Glomerular visceral epithelial cell (primary cell): ENCODE measurements at regions not wholly inside any gene's neighbourhood (a gene's known extent, or its start where the extent isn't known, plus 50 kb on each side); places are given as distances from the start of the nearest gene placed in this dataset.
"Not testable (repeated sequence)": the region's sequence is repeated elsewhere in the genome, so short reads cannot be mapped to it uniquely, and the experiment has no call there.

ENCODE experiments used
- DNase-seq: peaks from one replicate; pipeline ENCODE4 v3.0.0-alpha.2; 2016; ENCODE audit errors: extremely low spot score

DNA sequence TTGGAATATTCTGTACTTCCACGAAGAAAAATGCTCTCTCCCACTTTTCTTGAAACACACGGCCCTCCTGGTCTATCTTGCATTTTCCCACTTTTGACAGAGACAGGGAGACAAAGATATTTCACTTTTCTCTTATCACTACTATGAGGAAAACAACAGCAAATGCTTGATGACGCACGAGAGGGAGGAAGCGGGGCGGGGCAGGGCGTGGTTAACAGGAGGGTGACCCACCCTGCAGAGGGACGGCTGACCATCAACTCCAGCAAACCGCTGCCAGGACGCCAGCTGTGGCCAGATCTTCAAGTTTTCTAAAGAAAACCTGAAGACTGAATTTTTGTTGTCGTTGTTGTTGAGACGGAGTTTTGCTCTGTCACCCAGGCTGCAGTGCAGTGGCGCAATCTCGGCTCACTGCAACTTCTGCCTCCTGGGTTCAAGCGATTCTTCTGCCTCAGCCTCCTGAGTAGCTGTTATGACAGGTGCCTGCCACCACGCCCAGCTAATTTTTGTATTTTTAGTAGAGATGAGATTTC lies 63.8 kb downstream of the NSUN5 start:
- DNase-seq, result not testable (repeated sequence)

DNA sequence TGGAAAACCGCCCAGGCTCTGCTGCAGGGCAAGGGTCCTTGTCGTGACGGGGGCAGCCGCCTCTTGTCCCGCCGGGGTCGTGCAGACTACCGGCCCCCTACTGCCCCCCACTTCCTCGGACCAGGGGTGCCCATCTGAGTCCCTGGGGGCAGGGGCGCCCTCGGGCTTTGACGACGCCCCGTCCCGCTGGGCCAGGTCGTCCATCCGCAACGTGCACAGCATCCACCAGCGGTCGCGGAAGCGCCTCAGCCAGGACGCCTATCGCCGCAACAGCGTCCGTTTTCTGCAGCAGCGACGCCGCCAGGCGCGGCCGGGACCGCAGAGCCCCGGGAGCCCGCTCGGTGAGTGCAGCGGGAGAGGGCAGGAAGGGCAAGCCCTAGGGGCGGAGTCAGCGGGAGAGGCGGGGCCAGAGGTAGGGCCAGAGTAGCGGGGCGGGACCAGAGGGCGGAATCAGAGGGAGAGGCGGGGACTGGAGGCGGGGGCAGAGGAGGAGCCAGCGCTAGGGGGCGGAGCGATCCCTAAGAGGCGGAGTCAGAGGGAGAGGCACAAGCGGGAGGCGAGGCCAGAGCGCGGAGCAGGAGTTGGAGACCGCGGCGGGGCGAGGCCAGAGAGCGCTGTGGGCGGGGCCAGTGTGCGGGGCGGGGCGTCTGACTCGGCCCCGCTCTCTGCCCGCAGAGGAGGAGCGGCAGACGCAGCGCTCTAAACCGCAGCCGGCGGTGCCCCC lies 73.5 kb downstream of the NSUN5 start:
- not testable (repeated sequence) for DNase-seq

DNA sequence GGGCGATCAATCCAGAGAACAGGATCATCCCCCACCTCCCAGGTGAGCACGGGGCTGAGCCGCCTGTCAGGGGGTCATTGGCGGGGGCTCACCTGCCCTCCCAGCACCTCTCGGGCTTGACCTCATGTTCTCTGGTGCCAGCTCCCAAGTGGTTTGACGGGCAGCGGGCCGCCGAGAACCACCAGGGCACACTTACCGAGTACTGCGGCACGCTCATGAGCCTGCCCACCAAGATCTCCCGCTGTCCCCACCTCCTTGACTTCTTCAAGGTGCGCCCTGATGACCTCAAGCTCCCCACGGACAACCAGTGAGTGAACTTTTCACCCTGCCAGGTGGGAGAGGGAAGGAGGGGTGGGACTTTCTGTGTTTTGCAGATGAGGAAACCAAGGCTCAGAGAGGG lies 82.9 kb downstream of the NSUN5 start:
- not testable (repeated sequence) for DNase-seq

DNA sequence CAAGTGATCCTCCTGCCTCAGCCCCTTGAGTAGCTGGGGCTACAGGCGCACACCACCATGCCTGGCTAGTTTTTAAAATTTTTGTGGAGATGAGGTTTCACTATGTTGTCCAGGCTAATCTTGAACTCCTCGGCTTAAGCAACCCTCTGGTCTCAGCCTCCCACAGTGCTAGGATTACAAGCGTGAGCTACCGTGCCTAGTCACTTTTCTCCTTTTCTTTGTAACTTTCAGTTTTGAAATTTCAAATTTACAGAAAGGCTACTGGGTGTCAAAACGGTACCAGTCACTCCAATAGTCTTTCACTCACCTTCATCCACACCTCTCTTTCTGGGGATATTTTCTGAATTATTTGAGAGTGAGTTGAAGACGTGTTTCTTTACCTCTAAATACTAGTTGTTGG lies 86.9 kb downstream of the NSUN5 start:
- not testable (repeated sequence) for DNase-seq

DNA sequence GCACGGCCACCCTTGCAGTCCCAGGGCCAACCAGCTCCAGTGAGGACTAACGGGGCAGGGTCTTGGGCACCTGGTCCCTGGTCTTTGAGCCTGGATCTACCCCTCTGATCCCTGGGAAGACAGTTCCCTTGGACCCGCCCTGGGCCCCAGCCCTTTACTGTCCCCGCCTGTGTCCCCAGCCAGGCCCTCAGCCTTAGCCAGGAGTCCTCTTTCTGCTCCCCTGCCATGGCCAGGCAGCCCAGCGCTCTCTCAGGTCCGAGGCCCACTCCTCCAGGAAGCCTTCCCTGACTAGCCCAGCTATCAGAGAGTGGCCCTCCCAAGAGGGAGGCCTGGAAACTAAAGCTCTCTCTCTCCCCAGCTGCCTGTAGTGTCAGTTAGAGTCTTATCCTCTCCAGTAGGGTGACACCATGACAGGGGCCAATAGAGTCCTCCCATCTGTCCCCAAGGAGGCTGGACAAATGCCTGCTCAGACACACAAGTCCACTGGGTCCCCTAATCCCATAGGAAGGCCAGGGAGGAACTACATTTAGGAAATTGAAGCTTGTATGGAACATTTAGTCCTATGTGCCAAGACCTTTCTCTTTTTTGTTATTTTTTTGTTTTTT lies 87.8 kb downstream of the NSUN5 start:
- DNase-seq, result not testable (repeated sequence)

DNA sequence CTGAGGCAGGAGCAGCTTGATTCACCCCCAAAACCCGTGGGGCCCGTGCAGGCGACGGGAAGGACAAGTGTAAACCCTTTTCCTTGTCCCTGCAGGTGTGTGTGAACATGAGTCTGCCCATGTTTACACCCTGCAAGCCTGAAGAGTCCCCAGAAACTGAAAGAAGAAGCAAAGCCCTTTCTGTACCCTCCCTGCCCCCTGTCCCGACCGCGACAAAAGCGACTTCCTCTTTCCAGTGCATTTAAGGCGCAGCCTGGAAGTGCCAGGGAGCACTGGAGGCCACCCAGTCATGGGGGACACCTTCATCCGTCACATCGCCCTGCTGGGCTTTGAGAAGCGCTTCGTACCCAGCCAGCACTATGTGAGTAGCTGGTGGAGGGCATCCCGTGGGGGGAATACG lies 88.3 kb downstream of the NSUN5 start:
- not testable (repeated sequence) for DNase-seq

DNA sequence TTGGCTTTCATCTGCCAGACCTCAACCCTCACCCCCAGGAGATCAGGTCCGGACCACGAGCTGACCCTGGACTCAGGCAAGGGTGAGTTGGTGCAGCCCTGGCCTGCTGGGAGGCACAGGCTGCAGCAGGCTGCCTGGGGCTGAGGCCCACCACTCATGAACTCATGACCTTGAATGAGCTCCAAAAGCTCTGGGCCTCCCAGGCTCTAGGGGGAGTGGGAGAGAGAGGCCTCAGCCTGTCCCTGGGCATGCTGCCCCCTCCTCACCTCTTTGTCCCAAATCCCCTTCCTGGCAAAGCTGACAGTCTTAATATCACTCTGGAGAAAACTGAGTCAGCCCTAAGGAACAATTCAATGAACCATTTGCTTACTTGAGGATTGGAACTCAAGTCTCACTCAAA lies 89.8 kb downstream of the NSUN5 start:
- not testable (repeated sequence) for DNase-seq

DNA sequence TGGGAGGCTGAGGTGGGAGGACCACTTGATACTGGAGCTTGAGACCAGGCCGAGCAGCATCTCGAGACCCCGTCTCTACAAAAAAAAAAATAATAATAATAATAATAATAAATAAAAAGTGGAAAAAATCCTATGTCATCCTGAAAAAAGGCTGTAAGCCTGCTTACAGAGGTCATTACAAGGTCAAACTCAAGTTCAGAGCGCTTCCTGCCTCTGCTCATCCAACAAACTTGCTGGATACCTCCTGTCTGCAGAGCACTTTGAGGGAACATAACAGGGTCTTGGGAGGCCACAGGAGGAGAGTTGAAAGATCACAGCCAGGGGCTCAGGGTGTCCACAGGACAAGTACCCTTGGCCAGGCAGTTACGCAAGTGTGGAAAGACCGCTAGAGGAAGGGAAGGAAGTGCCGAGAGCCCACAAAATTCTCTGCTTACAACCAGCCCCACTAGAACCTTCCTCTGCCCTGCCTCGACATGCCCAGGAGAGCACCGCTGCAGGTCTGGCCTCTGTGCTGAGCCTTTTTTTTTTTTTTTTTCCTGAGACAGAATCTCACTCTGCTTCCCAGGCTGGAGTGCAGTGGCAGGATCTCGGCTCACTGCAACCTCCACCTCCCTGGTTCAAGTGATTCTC lies 92.5 kb downstream of the NSUN5 start:
- not testable (repeated sequence) for DNase-seq

DNA sequence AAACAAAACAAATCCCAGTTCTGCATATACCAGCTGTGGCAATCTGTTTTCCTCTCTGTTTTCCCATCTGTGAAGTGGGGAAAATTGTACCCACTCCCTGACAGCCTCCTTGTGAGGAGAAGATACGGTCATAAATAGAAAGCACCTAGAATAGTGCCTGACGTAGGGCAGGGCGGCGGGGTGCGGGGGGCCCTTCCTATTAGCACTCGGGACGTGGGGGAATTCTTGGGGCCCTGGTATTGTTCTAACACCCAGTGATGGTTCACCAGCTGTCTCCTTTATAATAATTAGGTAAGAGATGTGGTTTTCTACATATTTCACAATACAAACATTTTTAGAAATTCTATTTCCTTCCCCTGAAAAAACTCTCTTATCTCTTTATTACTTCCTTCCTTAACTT lies 93.4 kb downstream of the NSUN5 start:
- not testable (repeated sequence) for DNase-seq

DNA sequence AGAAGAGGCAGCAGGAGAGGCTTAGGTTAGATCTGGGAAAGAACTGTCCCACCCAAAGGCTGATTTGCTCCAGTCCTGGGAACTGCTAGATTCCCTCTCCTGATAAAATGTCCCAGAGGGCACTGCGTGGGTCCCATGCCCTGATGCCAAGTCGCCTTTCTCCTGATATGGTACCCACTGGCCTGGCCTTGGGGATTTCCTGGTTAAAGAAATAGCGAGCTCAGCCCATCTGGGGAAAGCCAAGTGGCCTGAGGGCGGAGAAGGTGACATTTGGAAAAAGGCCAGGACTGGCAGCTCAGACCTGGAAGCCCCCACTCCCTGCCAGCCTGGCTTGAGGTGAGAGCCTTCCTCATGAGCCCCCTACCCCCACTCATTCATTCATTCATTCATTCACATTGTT lies 94.2 kb downstream of the NSUN5 start:
- not testable (repeated sequence) for DNase-seq

DNA sequence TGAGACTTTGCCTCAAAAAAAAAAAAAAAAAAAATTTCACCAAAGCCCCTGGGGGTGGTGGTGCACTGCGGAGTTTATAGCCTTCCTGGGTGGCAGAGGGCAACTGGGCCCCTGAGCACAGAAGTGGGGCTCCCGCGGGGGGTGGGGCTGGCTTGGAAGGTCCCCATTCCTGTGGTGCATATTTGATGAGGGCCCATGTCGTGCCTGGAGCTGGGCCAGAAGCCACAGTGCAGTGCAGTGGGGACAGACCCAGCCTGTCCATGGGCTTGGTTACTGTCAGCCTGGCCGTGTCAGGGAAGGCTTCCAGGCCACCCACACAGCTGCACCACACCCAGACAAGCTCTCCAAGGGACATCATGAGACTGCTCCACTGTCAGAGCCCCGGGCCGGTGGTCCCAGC lies 95.5 kb downstream of the NSUN5 start:
- DNase-seq, result not testable (repeated sequence)

DNA sequence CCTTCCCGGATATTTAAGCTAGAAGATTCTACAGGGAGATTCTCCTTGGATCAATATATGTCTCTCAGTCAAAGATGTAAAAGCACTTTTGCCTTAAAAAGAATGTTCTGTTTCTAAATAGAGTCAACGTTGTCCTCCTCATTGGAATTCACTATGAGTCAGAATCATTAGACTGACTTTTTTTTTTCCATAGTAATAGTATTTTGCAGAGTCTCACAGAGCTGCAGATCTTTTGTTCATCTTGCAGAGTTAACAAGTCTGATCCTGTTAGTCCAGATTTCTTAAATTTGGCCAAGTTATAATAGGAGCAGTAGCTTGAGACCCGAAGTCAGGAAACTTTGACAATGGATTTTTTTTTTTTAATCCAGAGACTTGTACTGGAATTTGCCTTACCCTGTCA lies 103.0 kb downstream of the NSUN5 start:
- not testable (repeated sequence) for DNase-seq

DNA sequence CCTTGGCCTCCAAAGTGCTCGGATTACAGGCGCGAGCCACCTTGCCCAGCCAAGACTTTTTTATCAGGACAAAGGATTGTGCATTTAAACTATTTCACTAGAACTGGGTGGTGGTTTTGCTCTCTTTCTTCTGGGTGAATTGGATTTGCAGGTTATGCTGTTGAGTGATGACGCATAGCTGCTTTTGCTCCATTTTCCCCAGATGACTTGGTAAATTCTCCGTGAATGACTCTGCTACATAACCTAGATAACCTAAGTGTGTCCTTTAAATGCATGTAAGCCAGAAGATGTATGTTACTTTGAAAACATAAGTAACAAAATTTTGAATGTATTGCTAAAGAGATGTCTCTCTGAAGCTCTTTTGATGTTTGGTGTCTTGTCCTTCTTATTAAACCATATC lies 103.7 kb downstream of the NSUN5 start:
- peak; percentile 47 for DNase-seq

DNA sequence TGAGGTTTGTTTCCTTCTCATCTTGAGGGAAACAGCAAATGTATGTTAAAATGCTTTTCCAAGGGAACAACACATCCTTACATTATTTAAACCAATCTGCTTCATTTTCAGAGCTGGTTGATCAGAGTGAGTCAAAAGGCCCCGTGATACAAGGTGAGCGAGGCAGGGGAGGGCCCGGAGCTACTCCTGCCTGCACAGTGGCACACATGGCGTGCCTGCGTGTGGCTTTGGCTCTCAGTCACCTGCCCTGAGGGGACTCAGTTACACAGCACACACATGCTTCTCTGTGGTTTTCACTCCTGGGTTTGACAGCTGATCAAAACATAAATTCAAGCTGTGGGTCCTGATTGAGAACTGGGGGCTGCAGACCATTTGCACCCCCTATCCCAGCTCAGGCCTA lies 105.3 kb downstream of the NSUN5 start:
- DNase-seq, result not testable (repeated sequence)

DNA sequence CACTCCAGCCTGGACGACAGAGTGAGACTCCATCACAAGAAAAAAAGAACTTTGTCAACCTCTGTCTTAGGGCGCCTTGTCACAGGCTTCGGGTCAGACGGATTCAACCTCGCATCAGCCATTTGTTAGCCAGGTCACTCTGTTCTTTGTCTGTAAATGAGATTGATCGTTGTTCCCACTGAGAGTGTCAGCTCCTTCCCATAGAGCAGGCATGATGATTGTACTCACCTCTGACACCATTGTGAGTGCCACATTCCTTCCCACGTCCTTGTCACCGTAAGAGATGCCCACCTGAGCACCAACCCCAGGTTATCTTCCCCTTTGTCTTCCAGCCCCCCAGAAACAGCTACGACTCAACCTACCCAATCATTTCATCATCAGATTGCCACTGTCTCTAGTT lies 107.4 kb downstream of the NSUN5 start:
- DNase-seq, result not testable (repeated sequence)

DNA sequence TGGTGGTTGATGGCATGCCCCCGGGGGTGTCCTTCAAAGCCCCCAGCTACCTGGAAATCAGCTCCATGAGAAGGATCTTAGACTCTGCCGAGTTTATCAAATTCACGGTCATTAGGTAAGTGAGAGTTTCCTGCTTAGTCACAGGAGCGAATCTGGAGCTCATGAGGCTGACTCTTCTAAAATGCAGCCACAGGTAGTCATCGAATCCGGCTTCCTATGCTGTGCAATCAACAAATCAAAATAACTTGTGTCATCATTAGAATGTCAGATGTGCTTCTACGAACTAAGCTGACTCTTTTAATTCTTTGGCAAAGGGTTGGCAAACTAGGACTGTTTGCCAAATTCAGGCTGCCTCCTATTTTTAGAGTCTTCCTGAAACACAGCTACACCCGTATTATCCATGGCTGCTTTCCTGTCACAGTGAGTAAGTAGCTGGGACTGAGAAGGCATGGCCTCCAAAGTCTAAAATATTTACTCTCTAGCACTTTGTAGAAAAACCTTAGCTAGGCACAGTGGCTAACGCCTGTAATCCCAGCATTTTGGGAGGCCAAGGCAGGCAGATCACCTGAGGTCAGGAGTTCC lies 108.0 kb downstream of the NSUN5 start:
- DNase-seq, result not testable (repeated sequence)

DNA sequence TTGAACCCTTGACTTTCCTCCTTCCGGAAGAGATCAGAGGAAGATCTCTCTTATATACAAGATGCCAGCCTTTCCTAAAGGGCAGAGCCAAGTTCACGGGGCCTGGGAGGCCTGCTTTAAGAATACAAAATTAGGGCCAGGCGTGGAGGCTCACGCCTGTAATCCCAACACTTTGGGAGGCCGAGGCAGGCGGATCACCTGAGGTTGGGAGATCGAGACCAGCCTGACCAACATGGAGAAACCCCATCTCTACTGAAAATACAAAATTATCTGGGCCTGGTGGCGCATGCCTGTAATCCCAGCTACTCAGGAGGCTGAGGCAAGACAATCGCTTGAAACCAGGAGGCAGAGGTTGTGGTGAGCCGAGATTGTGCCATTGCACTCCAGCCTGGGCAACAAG lies 108.2 kb upstream of the SPDYE9 start:
- DNase-seq, result not testable (repeated sequence)

DNA sequence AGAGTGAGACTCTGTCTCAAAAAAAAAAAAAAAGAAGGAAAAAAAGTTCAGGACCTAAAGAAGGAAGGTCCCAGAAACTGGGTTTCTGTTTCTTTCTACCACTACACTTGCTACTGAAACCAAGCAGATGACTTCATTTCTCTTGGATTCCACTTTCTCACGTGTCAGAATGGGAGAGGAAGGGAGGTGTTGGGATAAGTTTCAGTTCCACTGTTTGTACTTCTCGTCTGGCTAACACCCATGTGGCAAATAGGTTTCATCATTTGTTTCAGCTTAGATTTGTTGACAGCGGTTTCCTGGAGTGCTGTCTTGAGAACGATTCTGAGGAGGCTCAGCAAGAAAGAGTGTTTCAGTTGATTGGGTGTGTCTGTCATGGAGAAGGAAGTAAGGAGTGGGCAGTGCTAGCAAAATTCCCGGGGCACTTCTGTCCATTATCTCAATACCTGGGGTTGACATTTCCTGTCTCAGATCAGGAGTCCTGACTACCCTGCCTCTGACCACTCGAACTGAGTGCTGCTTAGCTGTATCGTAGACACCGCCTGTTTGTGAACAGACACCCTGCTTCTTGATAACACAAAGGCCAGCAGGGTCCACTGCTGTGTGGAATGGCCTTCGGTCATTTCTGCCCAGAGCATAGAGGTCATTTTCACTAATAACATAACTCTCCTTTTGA lies 104.8 kb upstream of the SPDYE9 start:
- not testable (repeated sequence) for DNase-seq

DNA sequence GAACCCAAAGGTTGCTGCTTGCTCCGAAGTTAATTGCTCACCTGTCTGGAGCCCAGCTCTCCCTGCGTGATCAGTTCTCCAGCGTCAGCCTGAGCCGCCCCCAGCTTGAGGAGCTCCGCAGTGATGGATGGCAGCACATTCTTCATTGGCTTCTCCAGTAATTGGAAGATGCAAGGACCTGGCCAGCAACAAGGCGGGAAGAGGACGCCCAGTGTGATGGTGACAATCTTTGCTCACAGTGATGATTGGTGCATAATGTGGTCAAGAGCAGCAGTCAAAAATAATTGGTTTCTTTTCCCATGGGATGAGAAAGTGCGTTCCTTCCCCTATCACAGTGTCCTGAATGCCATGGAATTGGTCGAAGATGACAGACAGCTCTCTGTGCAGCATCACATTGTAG lies 102.4 kb upstream of the SPDYE9 start:
- not testable (repeated sequence) for DNase-seq

DNA sequence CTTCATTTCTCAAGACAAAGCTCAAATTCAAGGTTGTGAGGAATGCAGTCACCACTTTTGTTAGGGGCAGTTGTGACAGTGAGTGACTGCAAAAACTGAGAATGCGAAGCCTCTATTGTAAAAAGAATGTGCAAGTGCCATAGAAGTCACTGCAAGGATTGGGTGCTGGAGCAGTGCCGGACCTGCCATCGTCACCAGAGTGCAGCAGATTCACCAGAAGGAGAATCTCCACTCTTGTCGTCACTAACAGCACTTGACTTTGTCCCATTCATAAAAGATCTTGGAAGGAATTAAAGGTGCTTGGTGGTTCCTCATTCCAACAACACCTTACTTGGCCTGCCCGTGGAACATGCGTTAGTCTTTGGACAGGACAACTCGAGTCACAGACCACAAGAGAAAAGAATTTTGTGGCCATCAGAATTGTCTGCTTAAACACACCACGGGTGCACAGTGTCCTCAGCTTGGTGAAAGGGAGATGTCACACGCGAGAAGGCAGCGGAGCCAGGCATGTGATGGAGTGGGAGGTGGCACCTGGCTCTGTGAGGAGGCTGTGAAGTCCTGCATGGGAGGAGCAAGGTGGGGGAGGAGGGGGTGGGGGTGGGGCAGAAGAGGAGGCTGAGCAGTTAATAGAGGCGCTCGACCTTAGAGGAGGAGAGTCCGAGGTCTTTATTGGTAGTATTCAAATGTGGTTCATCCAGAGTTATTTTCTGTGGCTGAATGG lies 100.9 kb upstream of the SPDYE9 start:
- DNase-seq, result not testable (repeated sequence)

DNA sequence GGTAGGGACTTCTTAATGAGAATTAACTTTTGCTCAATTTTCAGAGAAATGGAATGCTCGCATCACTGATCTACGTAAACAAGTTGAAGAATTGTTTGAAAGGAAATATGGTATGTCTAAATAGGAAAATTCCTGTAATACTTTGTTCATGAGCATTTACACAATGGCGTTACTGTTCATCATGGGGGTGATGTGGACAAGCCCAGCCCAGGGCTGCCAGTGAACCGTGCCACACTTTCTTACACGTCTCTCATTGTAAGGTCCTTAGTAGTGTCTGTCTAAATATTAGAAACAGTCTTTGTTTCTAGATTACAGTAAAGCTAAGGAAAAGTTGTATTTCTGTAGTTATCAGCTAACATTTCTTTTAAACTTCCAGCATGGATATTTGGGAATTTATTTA lies 91.0 kb upstream of the SPDYE9 start:
- DNase-seq, result not testable (repeated sequence)
